ENCODE measurements at regions not wholly inside any gene's neighbourhood (a gene's known extent, or its start where the extent isn't known, plus 50 kb on each side); places are given as distances from the start of the nearest gene placed in this dataset.

- no peak for DNase-seq (ENCODE audit: low read depth, low spot score)
- no peak overlapping the region for H3K4me3 ChIP-seq (ENCODE audit: low read length)
Observed at GRCh38 chr6:14852375-14852774, 393.5 kb upstream of the JARID2 start.

GRCh38 chr6:14856177-14856576 is 389.7 kb upstream of the JARID2 start:
- H3K4me3 ChIP-seq (ENCODE audit: low read length): no peak overlapping the region
- no peak for DNase-seq (ENCODE audit: low read depth, low spot score)

GRCh38 chr6:14857001-14857400 is 388.9 kb upstream of the JARID2 start:
- DNase-seq (ENCODE audit: low read depth, low spot score): no peak
- no peak overlapping the region for H3K4me3 ChIP-seq (ENCODE audit: low read length)

- DNase-seq (ENCODE audit: low read depth, low spot score): no peak
- no peak overlapping the region for H3K4me3 ChIP-seq (ENCODE audit: low read length)
Observed at GRCh38 chr6:14857501-14857900, 388.4 kb upstream of the JARID2 start.

- no peak for DNase-seq (ENCODE audit: low read depth, low spot score)
- H3K4me3 ChIP-seq (ENCODE audit: low read length): no peak overlapping the region
Observed at GRCh38 chr6:14858808-14859207, 387.1 kb upstream of the JARID2 start.

DNA sequence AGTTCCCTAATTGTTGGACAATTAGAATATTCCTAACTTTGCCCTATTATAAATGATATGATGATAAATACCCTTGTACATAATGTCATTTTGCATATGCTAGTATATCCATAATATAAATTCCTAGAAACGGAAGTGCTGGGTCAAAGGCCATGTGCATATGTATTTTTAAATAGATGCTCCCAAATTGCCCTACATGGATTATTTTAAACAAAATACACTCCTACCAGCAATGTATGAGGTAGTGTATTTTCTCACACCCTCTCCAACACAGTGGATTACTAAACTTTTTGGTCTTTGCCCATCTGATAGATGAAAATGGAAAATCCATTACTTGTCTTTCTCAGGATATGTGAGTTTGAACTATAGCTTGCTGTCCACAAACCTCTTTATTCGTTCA is 385.1 kb upstream of the JARID2 start:
- no peak overlapping the region for H3K4me3 ChIP-seq (ENCODE audit: low read length)
- no peak for DNase-seq (ENCODE audit: low read depth, low spot score)

DNA sequence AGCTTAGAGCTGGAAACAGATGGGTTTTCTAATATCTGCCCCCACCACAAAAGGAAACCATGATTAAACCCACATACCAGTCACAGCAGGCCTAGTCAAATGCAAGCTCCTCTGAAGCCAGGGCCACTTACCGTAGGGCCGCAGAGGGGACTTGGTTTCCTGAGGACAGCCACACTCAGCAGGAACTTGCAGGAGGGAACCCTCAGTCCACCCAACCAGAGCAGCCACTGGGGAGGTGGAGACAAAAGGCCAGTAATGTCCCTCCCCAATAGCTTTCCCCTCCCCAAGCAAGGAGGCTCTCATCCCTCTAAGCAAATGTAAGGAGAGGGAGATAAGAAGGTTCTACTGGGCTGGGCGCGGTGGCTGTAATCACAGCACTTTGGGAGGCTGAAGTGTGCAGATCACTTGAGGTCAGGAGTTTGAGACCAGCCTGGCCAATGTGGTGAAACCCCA is 384.4 kb upstream of the JARID2 start:
- no peak overlapping the region for H3K4me3 ChIP-seq (ENCODE audit: low read length)
- DNase-seq (ENCODE audit: low read depth, low spot score): peak; percentile 56

GRCh38 chr6:14862845-14863244 is 383.0 kb upstream of the JARID2 start:
- H3K4me3 ChIP-seq (ENCODE audit: low read length): no peak overlapping the region
- no peak for DNase-seq (ENCODE audit: low read depth, low spot score)

GRCh38 chr6:14863902-14864850 is 381.7 kb upstream of the JARID2 start:
- no peak overlapping the region for H3K4me3 ChIP-seq (ENCODE audit: low read length)
- DNase-seq (ENCODE audit: low read depth, low spot score): no peak

GRCh38 chr6:14865531-14866100 is 380.3 kb upstream of the JARID2 start:
- H3K4me3 ChIP-seq (ENCODE audit: low read length): no peak overlapping the region
- DNase-seq (ENCODE audit: low read depth, low spot score): no peak

DNA sequence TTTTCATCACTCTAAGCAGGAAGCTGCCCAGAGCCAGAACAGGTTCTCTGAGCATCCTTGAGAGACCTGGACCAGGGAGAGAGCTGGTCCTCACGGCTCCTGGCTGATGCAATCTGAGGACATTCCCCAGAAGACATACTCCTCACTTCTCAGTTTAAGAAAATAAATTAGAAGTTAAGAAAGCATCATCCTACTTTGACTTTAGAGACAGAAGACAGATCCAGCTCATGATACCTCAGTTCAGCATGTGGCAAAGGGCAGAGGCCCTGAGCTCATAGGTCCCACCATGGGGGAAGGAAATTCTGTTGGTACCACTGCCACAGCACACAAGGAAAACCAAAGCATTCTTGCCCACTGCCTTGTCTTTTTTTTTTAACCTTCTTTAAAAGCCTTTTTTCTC is 378.1 kb upstream of the JARID2 start:
- no peak overlapping the region for H3K4me3 ChIP-seq (ENCODE audit: low read length)
- no peak for DNase-seq (ENCODE audit: low read depth, low spot score)

DNA sequence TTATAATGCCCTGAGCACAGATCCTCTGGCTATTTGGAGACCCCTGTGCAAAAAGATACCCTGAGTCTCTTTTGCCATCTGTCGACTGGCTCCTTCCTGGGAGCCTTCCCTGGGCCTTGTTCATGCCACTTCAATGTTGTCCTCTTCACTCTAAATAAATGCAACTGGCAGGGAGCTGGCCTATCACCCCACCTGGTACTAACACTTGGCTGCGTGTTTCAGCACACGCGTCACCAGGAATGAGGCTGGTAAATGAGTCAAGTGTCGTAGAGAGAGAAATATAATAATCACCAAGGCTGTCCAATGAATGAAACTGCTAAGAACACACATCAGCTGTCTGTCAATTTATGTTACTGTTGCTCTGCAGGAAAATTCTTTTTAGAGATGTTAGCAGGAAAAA is 374.6 kb upstream of the JARID2 start:
- no peak for DNase-seq (ENCODE audit: low read depth, low spot score)
- no peak overlapping the region for H3K4me3 ChIP-seq (ENCODE audit: low read length)

- no peak overlapping the region for H3K4me3 ChIP-seq (ENCODE audit: low read length)
- DNase-seq (ENCODE audit: low read depth, low spot score): no peak
Observed at GRCh38 chr6:14873101-14873500, 372.8 kb upstream of the JARID2 start.

DNA sequence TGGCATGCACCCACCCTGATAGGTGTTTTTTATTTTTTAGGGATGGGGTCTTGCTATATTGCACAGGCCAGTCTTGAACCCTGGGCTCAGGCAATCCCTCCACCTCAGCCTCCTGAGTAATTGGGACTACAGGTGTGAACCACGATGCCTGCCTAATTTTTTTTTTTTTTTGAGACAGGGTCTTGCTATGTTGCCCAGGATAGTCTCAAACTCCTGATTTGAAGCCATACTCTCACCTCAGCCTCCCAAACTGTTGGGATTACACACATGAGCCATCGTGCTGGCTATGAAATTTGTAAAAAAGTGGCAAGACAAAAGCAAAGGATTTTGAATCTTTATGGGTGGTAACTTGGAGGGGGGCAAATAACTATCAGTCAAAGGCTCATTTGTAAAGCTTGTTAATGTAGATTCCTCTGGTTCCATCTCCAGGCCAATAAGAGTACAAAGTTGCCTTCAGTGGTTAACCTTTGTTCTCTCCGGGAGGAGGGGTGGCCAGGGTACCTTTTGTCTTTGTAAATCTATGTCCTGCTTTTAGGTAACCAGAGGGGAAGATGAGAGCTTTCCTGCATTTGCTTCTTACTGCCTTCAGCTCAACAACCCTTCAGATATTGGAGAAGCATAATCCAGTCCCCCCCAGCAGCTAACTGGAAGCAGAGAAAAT is 372.0 kb upstream of the JARID2 start:
- DNase-seq (ENCODE audit: low read depth, low spot score): no peak
- no peak overlapping the region for H3K4me3 ChIP-seq (ENCODE audit: low read length)

DNA sequence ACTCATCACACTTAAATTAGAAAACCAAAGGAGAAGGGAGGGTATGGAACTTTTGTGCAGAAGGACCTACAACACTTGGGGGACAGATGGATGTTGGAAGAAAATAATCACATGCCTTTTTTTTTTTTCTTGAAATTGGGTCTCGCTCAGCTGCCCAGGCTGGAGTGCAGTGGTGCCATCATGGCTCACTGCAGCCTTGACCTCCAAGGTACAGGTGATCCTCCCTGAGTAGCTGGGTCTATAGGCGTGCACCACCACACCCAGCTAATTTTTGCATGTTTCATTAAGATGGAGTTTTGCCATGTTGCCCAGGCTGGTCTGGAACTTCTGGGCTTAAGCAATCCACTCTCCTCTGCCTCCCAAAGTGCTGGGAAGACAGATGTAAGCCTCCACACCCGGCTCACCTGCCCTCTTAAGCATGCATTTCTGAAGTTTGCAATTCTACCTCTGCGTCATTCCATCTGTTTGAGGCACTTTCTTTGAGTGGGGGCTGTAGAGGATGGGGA is 370.8 kb upstream of the JARID2 start:
- H3K4me3 ChIP-seq (ENCODE audit: low read length): no peak overlapping the region
- no peak for DNase-seq (ENCODE audit: low read depth, low spot score)

GRCh38 chr6:14875481-14876063 is 370.3 kb upstream of the JARID2 start:
- no peak overlapping the region for H3K4me3 ChIP-seq (ENCODE audit: low read length)
- DNase-seq (ENCODE audit: low read depth, low spot score): no peak

DNA sequence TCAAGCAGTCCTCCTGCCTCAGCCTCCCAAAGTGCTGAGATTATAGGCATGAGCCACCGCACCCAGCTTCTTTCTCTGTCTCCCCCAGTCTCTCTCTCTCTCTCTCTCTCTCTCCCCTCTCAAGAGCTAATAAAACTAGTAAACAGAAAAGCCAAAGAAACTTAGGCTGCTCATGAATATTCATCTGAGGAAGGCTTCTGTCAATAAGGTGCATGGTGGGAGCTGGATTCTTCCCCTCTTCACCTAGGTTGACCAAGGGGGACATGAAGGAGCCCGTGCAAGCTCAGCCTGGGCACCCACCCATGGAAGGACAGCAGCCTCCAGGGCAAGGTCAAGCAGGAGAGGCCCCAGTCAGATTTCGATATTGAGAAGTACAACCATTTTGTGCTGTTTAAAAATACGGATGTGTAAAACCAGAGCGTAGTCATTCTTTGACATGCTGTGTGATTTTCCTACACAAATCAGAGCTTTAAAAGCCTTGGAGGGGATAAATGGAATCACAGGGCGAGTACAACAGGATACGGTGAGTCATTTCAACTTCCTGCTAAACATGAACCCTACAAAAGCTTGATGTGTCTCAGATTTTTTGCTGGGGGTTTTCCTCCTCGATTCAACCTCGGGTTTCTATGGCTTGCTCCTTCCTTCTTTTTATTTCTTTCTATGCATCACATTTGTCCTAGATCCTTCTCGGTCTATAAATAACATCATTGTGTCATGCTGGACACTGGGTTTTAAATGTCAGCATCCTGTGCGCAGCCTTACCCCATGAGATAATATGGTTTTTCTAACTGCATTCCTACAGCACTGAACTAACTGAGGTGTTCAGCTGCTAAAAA is 368.9 kb upstream of the JARID2 start:
- H3K4me3 ChIP-seq (ENCODE audit: low read length): no peak overlapping the region
- DNase-seq (ENCODE audit: low read depth, low spot score): peak; percentile 37

DNA sequence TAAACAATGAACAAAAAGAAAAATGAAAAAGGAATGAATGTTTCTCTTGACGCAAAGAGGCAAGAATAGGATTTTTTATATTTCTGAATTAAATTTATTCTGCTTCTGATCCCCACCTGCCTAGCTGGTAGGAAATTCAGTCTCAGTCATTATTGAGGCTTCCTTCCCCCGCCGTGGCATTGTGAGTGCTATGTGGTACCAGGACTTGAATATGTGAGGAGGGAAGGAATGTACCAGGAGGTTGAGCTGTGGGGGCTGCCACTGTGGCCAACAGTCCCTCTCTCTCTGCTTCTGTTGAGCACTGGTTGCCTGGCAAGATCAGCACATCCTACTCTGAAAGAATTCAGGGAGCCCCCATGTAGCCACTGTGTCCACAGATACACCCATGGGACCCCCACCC is 368.1 kb upstream of the JARID2 start:
- no peak for DNase-seq (ENCODE audit: low read depth, low spot score)
- H3K4me3 ChIP-seq (ENCODE audit: low read length): no peak overlapping the region

- no peak for DNase-seq (ENCODE audit: low read depth, low spot score)
- no peak overlapping the region for H3K4me3 ChIP-seq (ENCODE audit: low read length)
Observed at GRCh38 chr6:14880052-14880451, 365.8 kb upstream of the JARID2 start.
